GM21528 (cell line): ENCODE measurements at regions not wholly inside any gene's neighbourhood (a gene's known extent, or its start where the extent isn't known, plus 50 kb on each side); places are given as distances from the start of the nearest gene placed in this dataset.

Source experiments
- ATAC-seq: cut with Tn5 transposase; IDR thresholded peaks from one replicate; pipeline ENCODE4 v1.9.1; 2021; ENCODE audit warnings: mild to moderate bottlenecking, moderate library complexity; ENCODE audit not compliant: unreplicated experiment, low FRiP score

GRCh38 chr1:193542690-193543089, 356.3 kb upstream of the B3GALT2 start:
- no peak for ATAC-seq

DNA sequence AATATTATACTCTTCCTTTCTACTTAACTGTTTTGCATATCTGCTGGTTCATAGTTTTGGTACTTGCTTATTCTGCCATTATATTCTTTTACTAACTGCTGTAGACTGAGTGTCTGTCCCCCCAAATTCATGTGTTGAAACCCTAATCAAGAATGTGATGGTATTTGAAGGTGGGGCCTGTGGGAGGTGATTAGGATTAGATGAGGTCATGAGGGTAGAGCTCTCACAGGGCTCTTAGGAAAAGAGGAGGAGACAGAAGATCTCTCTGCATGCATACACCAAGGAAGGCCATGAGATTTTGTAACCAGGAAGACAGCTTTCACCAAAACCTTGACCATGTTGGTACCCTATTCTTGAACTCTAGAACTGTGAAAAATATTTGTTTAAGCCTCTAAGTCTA, 354.1 kb upstream of the B3GALT2 start:
- ATAC-seq: peak; percentile 27

DNA sequence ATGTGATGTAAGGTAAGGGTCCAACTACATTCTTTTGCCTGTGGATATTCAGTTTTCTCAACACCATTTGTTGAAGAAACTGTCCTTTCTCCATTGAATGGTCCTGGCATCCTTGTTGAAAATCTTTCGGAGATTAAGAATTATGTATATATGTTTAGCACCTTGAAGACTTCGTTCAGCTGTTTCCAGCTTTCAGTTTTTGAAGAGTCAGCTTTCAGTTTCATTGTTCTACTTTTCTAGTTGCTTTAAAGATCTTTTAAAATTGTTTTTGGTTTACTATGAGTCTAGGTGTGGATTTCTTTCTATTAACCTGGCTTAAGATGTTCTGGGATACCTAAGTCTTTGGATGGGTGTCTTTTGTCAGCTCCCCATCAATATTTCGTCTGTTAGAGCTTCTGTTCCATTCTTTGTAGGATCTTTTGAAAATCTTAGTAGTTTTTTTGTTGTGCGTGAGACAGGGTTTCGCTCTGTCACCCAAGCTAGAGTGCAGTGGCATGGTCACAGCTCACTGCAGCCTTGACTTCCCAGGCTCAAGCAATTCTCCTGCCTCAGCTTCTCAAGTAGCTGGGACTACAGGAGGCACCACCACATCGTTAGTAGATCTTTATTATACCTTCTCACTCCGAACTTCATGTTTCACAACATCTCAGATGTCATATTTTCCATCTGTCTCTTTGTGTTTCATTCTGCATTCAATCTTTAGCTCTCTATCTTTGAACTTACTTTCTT, 353.5 kb upstream of the B3GALT2 start:
- peak; percentile 66 for ATAC-seq

- no peak for ATAC-seq
These were observed 352.3 kb upstream of the B3GALT2 start for GRCh38 chr1:193538680-193539079.

DNA sequence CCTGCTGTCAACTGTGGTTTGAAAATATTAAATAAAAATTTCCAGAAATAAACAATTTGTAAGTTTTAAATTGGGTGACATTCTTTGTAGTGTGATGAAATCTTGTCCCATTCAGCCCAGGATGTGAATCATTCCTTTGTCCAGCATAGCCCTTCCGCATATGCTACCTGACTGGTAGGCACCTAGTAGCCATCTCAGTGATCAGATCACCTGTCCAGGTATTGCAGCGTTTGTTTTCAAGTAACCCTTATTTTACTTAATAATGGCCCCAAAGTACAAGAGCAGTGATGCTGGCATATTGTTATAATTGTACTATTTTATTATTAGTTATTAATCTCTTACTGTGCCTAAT, 351.6 kb upstream of the B3GALT2 start:
- no peak for ATAC-seq

GRCh38 chr1:193537266-193538002, 351.0 kb upstream of the B3GALT2 start:
- ATAC-seq: peak; percentile 90

GRCh38 chr1:193533853-193534252, 347.4 kb upstream of the B3GALT2 start:
- no peak for ATAC-seq

DNA sequence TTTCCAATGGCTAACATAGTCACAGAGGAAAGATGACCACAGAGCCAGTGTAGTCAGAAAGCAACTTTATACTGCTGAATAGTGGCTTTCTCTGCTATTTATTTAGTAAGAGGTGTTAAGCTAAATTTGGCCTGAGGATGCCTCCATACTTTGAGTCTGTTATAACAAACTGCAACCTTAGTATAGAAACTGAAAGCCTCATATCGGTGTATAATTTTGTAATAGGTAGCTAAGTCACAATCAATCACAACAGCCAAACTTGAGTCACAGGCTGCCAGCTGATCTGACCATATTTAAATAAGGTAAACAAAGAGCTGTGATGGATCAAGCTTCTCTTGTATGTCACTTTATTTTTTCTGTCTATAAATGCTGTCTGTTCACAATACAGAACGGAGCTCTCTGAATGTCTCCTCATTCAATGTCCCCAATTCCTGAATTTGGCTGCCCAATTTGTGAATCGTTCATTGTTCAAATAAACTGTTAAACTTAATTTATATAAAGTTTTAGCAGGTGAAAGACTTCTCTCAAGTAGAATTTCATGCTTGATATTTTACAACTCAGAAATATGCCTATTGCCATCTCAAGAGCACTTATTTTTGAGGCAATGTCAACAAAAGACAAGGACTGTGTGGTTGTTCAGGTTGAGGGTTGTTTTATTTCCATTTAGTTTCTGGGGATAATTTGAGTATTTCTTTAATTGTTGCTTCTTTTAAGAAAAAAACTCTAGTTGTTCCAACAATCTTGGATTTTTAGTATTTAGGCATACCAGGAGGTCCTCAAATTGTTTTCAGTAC, 339.7 kb upstream of the B3GALT2 start:
- ATAC-seq: no peak

DNA sequence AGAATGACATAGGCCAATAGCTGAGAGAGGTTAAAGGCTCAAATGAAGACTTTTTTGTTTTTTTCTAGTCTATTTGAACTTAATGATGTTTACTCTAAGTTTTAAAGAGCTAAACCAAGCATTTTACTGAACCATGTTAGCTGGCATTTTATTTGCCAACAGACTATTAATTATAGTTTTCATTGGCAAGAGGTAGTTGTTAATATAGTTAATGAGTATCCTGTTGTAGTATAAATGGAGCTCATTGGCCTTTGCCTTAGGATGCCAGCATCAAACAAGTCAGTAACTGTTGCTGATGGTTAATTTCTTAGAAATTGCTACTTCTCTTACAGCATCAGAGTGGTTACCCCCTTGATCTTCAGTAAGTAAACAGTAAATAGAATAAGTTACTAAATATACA, 339.0 kb upstream of the B3GALT2 start:
- no peak for ATAC-seq

GRCh38 chr1:193524616-193525015, 338.2 kb upstream of the B3GALT2 start:
- no peak for ATAC-seq

GRCh38 chr1:193524021-193524420, 337.6 kb upstream of the B3GALT2 start:
- no peak for ATAC-seq

DNA sequence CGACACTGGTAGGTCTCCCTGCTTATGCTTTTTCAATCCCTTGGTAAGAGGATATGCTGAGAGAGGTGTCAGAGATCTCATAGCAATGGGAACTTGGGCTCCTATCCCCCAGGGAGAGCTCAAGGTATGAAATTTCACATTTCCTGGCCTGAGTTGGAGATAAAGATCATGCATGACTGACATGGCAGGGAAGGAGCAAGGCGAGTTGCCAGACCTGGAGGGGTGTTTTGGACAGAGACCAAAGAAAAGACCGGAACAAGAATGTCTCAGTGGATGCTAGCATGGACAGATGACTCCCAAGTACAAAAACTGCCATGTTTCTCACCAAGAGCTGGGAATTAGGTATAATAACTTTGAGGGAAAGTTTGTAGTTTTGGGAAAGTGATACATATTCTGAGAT, 334.1 kb upstream of the B3GALT2 start:
- no peak for ATAC-seq

DNA sequence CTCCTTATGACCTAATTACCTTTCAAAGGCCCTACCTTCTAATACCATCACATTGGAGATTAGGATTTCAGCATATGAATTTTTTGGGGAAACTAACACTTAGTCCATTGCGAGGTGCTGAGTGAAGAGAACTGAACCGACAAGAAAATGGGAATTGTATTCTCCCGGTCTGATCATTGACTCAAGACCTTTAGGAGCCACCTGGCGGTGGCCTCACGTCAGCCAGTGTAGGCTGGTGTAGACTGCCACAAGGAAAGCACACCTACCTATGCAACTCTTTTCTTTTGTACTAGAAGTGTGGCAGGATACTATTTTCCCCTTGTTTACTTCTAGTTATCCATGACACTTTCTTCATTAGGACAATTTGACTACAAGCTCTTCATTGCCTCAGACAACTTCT, 333.5 kb upstream of the B3GALT2 start:
- no peak for ATAC-seq

- ATAC-seq: no peak
These were observed 330.5 kb upstream of the B3GALT2 start for GRCh38 chr1:193516755-193517388.

- ATAC-seq: no peak
These were observed 328.0 kb upstream of the B3GALT2 start for GRCh38 chr1:193514397-193514796.

DNA sequence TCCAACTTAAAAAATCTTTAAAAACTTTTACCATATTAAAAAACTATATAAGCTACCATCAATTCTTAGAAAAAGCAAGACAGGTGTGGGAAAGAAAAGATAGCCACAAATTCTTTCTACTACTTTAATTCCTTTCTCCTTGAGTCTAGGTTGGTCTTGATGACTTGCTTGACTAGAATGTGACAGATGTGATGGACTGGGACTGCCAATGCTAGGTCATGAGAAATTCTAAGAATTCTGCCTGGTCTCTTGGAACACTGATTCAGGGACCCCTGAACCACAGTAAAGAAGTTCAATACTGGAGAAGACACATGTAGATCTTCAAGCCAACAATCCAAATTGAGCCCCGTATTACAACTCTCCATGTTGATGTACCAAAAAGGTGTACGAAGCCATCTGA, 326.6 kb upstream of the B3GALT2 start:
- no peak for ATAC-seq

- ATAC-seq: no peak
These were observed 318.5 kb upstream of the B3GALT2 start for GRCh38 chr1:193504920-193505319.

DNA sequence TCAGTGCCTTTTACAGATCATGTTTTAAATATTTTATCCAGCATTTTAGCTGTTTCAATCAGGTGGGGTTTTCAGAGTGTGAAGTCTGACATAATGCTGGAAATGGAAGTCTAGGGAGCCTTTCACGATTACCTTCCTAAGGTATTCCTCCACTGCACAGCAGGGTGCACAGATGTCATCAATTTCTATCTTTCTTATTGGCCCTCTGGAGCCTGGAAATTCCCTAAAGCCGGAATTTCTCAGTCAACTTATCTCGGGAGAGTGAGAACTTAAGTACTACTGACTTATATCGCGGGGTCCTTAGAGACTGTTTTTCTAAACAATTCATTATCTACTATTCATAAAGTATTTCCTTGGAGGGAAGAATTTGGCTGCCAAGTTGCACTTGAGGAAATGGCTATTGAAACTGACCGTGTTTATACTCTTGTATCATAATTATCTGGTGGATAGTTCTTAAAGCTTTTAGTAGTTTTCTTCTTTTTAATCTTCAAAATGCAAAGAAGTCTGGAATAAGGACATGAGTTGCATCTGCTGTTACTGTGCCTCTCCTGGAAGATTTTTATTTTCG, 311.8 kb upstream of the B3GALT2 start:
- no peak for ATAC-seq

- no peak for ATAC-seq
These were observed 308.0 kb upstream of the B3GALT2 start for GRCh38 chr1:193494368-193494767.

DNA sequence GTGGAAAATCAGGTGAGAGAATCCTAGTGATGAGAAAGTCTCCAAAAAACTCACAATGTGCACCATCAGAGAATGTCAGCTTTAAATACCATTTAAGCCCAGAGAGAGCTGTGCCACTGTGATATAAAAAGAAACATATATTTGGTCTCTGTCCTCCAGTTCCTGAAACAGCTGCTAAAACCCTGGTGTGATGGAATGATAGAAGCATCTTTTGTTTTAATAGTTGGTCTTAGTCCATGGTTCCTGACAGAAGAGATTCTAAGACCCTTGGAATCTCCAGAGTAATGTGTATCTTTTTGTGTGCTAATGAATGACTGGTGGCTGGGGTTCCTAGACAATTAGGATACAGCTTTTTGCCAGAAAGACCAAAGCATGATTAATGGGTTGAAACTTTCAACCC, 302.8 kb upstream of the B3GALT2 start:
- no peak for ATAC-seq

- no peak for ATAC-seq
These were observed 301.3 kb upstream of the B3GALT2 start for GRCh38 chr1:193487722-193488121.
